Stimulated activated CD4-positive, alpha-beta T cell treated with anti-CD3 and anti-CD28 coated beads, Interleukin-1b, Interleukin-23, amount 100 ng/mL, for 24 hours (primary cell): ENCODE measurements at regions not wholly inside any gene's neighbourhood (a gene's known extent, or its start where the extent isn't known, plus 50 kb on each side); places are given as distances from the start of the nearest gene placed in this dataset.

ENCODE experiments used
- DNase-seq, 4 experiments: peaks; one replicate each; pipeline ENCODE4 v3.0.0-alpha.2; 2020; ENCODE audit warnings: low read depth in 4 of 4, low spot score in 1 of 4

GRCh38 chr14:26849514-26849913, 251.7 kb upstream of the NOVA1 start:
- DNase-seq = no peak

GRCh38 chr14:26851793-26852192, 254.0 kb upstream of the NOVA1 start:
- DNase-seq = no peak

GRCh38 chr14:26855077-26855753, 257.4 kb upstream of the NOVA1 start:
- DNase-seq = no peak

GRCh38 chr14:26856876-26857518, 259.2 kb upstream of the NOVA1 start:
- no peak for DNase-seq

GRCh38 chr14:26859483-26859882, 261.6 kb upstream of the NOVA1 start:
- DNase-seq = no peak

GRCh38 chr14:26860111-26860510, 262.3 kb upstream of the NOVA1 start:
- DNase-seq = no peak

GRCh38 chr14:26863736-26864135, 265.9 kb upstream of the NOVA1 start:
- DNase-seq = no peak

- DNase-seq = no peak
These were observed 268.9 kb upstream of the NOVA1 start for GRCh38 chr14:26866721-26867120.

GRCh38 chr14:26867171-26867757, 269.4 kb upstream of the NOVA1 start:
- DNase-seq = no peak

GRCh38 chr14:26870096-26870495, 272.3 kb upstream of the NOVA1 start:
- DNase-seq = no peak

GRCh38 chr14:26870722-26871617, 273.1 kb upstream of the NOVA1 start:
- no peak for DNase-seq

GRCh38 chr14:26872515-26873361, 274.9 kb upstream of the NOVA1 start:
- no peak for DNase-seq

- no peak for DNase-seq
These were observed 275.6 kb upstream of the NOVA1 start for GRCh38 chr14:26873362-26873960.

- no peak for DNase-seq
These were observed 290.0 kb upstream of the NOVA1 start for GRCh38 chr14:26887847-26888246.

GRCh38 chr14:26888592-26888991, 290.8 kb upstream of the NOVA1 start:
- DNase-seq = no peak

- no peak for DNase-seq
These were observed 298.6 kb upstream of the NOVA1 start for GRCh38 chr14:26896447-26896846.

GRCh38 chr14:26897196-26897595, 299.4 kb upstream of the NOVA1 start:
- no peak for DNase-seq

GRCh38 chr14:26905229-26905628, 307.4 kb upstream of the NOVA1 start:
- DNase-seq = no peak

- no peak for DNase-seq
These were observed 316.0 kb upstream of the NOVA1 start for GRCh38 chr14:26913786-26914185.

- DNase-seq = no peak
These were observed 319.3 kb upstream of the NOVA1 start for GRCh38 chr14:26917086-26917485.
